ENCODE measurements at regions not wholly inside any gene's neighbourhood (a gene's known extent, or its start where the extent isn't known, plus 50 kb on each side); places are given as distances from the start of the nearest gene placed in this dataset.

DNA sequence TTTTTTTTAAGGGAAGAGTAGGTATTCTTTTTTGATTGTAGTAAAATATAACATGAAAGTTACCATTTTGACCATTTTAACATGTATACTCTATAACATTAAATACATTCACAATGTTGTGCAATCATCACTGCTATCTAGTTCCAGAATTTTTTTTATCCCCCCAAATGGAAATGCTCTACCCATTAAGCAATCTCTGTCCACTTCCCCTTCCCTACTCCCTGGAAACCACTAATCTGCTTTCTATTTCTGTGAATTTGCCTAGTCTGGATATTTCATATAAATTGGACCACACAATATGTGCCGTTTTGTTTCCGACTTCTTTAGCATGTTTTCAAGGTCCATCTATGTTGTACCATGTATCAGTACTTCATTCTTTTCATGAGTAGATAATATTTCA, 429.5 kb downstream of the TLE1 start:
- DNase-seq (ENCODE audit: low read depth) = no peak
- Histone ChIP-seq H3K27me3 (ENCODE audit: control insufficient read depth, insufficient read depth, low read length) (no peaks in the 10 kb centered on the region), H3K4me3 (ENCODE audit: low read depth, low read length) (no peak overlapping the region), H3K36me3 (ENCODE audit: control insufficient read depth, insufficient read depth, low read length) (no peaks in the 10 kb centered on the region)
- TF ChIP-seq, protein P1, sequence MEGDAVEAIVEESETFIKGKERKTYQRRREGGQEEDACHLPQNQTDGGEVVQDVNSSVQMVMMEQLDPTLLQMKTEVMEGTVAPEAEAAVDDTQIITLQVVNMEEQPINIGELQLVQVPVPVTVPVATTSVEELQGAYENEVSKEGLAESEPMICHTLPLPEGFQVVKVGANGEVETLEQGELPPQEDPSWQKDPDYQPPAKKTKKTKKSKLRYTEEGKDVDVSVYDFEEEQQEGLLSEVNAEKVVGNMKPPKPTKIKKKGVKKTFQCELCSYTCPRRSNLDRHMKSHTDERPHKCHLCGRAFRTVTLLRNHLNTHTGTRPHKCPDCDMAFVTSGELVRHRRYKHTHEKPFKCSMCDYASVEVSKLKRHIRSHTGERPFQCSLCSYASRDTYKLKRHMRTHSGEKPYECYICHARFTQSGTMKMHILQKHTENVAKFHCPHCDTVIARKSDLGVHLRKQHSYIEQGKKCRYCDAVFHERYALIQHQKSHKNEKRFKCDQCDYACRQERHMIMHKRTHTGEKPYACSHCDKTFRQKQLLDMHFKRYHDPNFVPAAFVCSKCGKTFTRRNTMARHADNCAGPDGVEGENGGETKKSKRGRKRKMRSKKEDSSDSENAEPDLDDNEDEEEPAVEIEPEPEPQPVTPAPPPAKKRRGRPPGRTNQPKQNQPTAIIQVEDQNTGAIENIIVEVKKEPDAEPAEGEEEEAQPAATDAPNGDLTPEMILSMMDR (IDR thresholded peaks at IDR 0.05; ENCODE audit: insufficient read depth, low read length, poor library complexity, severe bottlenecking) = no peak

GRCh38 chr9:81256368-81256767, 433.0 kb downstream of the TLE1 start:
- Histone ChIP-seq H3K27me3 (ENCODE audit: control insufficient read depth, insufficient read depth, low read length) (no peaks in the 10 kb centered on the region), H3K4me3 (ENCODE audit: low read depth, low read length) (no peak overlapping the region), H3K36me3 (ENCODE audit: control insufficient read depth, insufficient read depth, low read length) (no peaks in the 10 kb centered on the region)
- DNase-seq (ENCODE audit: low read depth) = no peak
- TF ChIP-seq, protein P1 (IDR thresholded peaks at IDR 0.05; ENCODE audit: insufficient read depth, low read length, poor library complexity, severe bottlenecking) = no peak

GRCh38 chr9:81250606-81251005, 438.7 kb downstream of the TLE1 start:
- H3K36me3 ChIP-seq (ENCODE audit: control insufficient read depth, insufficient read depth, low read length) = no peaks in the 10 kb centered on the region
- no peak for DNase-seq (ENCODE audit: low read depth)
- H3K27me3 ChIP-seq (ENCODE audit: control insufficient read depth, insufficient read depth, low read length) = no peaks in the 10 kb centered on the region
- TF ChIP-seq, protein P1 (IDR thresholded peaks at IDR 0.05; ENCODE audit: insufficient read depth, low read length, poor library complexity, severe bottlenecking) = no peak
- no peak overlapping the region for H3K4me3 ChIP-seq (ENCODE audit: low read depth, low read length)

DNA sequence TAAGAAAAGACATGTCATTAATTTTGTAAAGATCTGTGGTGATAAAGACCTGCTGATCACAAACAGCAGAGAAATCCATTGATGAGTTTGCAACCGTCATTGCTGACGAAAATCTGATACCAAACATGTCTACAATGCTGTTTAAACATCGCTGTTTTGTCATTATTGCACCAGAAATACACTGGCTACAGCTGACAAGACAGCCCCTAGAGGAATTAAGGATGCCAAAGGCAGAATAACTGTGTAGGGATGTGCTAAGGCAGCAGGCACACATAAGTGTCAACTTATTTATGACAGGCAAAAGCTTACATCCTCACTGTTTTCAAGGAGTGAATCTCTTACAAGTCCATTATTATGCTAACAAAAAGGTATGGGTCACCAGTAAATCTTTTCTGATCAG, 439.3 kb downstream of the TLE1 start:
- Histone ChIP-seq H3K27me3 (ENCODE audit: control insufficient read depth, insufficient read depth, low read length) (no peaks in the 10 kb centered on the region), H3K4me3 (ENCODE audit: low read depth, low read length) (no peak overlapping the region), H3K36me3 (ENCODE audit: control insufficient read depth, insufficient read depth, low read length) (no peaks in the 10 kb centered on the region)
- TF ChIP-seq, protein P1 (IDR thresholded peaks at IDR 0.05; ENCODE audit: insufficient read depth, low read length, poor library complexity, severe bottlenecking) = no peak
- no peak for DNase-seq (ENCODE audit: low read depth)

DNA sequence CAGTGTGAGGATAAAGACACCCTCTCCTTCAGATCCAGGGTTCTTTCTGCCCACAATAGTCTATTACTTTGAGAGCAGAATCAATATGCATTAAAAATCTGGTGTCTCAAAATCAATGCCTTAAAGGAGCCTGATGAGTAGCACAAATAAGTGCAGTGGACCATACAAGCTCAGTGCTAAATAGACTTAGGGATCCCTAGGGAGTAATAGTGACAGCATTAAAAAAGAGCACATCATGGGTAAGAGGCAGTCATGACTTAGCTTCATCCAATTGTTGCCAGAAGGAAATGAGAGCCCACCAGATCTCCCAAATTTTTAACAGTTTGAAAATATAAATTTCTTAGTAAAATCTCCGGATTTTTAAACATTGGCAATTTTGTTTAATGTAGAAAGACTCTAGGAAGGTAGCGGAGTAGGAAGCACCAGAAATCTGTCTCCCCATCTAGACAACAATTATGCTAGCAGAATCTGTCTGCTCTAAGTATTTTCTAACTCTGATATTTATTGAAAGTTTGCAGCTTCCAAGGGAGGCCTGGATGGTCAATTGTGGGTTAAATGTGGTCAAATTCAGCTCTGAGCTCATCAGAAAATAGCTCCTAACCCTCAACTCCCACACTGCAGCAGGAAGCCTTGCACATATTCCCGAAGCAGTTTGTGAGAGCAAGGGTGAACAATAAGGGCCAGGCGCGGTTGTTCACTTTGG, 443.9 kb downstream of the TLE1 start:
- H3K4me3 ChIP-seq (ENCODE audit: low read depth, low read length) = no peak overlapping the region
- no peaks in the 10 kb centered on the region for H3K36me3 ChIP-seq (ENCODE audit: control insufficient read depth, insufficient read depth, low read length)
- H3K27me3 ChIP-seq (ENCODE audit: control insufficient read depth, insufficient read depth, low read length) = no peaks in the 10 kb centered on the region
- TF ChIP-seq, protein P1 (IDR thresholded peaks at IDR 0.05; ENCODE audit: insufficient read depth, low read length, poor library complexity, severe bottlenecking) = no peak
- DNase-seq (ENCODE audit: low read depth) = no peak

- no peak for DNase-seq (ENCODE audit: low read depth)
- TF ChIP-seq, protein P1 (IDR thresholded peaks at IDR 0.05; ENCODE audit: insufficient read depth, low read length, poor library complexity, severe bottlenecking) = no peak
- no peaks in the 10 kb centered on the region for H3K36me3 ChIP-seq (ENCODE audit: control insufficient read depth, insufficient read depth, low read length)
- H3K4me3 ChIP-seq (ENCODE audit: low read depth, low read length) = no peak overlapping the region
- H3K27me3 ChIP-seq (ENCODE audit: control insufficient read depth, insufficient read depth, low read length) = no peaks in the 10 kb centered on the region
These were observed 444.7 kb downstream of the TLE1 start for GRCh38 chr9:81244631-81245030.

All from kidney epithelial cell (primary cell).